GM12872 (cell line): ENCODE measurements at regions not wholly inside any gene's neighbourhood (a gene's known extent, or its start where the extent isn't known, plus 50 kb on each side); places are given as distances from the start of the nearest gene placed in this dataset.

ENCODE experiments used
- TF ChIP-seq, protein P1 (sequence below): IDR thresholded peaks from 3 replicates; pipeline ENCODE4 v1.5.1; 2011; ENCODE audit warnings: low read depth, mild to moderate bottlenecking, low read length, moderate library complexity; ENCODE audit not compliant: insufficient read depth

- TF ChIP-seq, protein P1, sequence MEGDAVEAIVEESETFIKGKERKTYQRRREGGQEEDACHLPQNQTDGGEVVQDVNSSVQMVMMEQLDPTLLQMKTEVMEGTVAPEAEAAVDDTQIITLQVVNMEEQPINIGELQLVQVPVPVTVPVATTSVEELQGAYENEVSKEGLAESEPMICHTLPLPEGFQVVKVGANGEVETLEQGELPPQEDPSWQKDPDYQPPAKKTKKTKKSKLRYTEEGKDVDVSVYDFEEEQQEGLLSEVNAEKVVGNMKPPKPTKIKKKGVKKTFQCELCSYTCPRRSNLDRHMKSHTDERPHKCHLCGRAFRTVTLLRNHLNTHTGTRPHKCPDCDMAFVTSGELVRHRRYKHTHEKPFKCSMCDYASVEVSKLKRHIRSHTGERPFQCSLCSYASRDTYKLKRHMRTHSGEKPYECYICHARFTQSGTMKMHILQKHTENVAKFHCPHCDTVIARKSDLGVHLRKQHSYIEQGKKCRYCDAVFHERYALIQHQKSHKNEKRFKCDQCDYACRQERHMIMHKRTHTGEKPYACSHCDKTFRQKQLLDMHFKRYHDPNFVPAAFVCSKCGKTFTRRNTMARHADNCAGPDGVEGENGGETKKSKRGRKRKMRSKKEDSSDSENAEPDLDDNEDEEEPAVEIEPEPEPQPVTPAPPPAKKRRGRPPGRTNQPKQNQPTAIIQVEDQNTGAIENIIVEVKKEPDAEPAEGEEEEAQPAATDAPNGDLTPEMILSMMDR = no peak
Measured at GRCh38 chr6:81643156-81643555, 109.3 kb downstream of the TENT5A start.

GRCh38 chr6:81640891-81641290 lies 111.6 kb downstream of the TENT5A start:
- TF ChIP-seq, protein P1 = no peak

DNA sequence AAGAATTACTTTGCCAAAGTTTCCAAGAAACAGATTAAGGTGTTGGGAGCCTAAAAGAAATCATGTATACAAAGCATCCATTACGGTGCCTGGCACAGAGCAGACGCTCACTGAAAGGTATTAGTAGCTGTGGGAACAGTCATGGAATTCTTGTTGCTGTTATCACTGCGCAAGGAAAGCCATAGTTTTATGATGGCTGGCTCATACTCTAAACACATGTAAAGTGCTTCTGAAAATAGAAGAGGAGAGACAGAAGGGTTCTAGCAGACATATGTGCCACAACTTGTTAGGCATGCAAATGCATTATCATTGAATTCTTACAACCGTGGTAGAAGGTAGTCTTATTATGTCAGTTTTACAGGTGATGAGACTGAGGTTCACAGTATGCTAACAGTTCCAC lies 112.4 kb downstream of the TENT5A start:
- TF ChIP-seq, protein P1 = no peak

DNA sequence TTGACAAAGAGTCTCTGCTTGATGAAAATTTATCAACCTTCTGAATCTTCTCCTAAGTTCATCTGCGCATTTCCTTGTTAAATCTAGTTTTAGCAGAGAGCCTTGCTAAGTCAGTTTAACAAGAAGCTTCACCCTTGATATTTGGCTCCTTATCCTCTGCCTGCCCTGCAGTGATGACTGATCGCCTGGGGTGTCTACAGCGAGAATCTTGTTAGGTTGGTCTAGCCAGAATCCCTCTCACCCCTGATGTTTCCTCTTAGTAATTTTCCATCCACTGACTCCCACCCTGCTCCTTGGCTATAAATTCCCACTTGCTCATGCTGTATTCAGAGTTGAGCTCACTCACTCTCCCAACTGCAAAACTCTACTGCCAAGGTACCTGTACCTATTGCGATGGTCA lies 114.1 kb downstream of the TENT5A start:
- TF ChIP-seq, protein P1 = no peak

GRCh38 chr6:81636930-81637568 lies 115.4 kb downstream of the TENT5A start:
- TF ChIP-seq, protein P1 = no peak

DNA sequence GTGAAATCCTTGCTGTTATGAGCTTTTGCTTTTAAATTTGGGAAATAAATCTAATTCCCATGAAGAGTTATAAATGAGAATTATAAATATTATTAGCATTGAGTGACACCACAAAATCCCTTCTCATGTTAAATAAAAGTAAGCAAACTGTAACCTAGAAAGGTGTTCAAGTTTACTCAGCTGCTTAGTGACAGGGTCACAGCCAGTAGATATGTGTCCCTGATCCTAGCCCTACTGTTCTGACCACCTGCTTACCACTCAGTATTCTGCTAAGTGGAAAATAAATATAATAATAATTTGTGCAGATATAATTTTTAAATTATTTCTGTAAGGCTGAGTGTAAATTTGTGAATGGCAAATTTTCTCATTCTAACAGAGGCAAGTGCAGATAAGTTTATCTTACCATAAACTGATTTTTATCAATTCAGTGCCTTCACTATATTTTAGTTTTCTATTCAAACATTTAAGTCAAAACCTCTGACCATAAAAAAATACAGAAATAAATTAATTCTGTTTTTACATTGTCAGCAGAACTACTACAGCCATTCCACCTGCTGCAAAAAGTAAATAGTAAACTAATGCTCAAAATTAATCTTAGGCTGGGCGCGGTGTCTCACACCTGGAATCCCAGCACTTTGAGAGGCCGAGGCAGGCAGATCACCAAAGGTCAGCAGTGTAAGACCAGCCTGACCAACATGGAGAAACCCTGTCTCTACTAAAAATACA lies 118.2 kb downstream of the TENT5A start:
- TF ChIP-seq, protein P1 = no peak

DNA sequence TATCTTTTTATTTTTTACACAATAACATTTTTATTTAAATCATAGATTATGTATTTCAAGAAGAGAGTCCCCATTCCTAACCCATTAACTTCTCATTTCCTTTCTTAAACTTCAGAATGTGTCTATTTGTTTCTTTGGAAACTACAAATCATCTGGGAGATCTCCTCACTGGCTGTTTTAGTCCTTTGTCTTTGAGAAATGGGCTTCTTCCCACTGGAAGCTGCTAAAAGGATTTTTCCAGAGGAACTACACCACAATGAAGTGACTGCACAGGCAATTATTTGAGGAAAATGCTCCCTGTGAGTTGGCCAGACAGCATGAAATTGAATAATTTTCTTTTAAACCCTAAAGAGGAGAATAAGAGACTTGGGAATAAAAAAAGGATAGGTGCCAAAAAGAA lies 119.1 kb downstream of the TENT5A start:
- TF ChIP-seq, protein P1 = no peak
